Stimulated activated CD4-positive, alpha-beta T cell treated with anti-CD3 and anti-CD28 coated beads, Interleukin-15, amount 100 ng/mL, for 48 hours (primary cell): ENCODE measurements at regions not wholly inside any gene's neighbourhood (a gene's known extent, or its start where the extent isn't known, plus 50 kb on each side); places are given as distances from the start of the nearest gene placed in this dataset.

Source experiments
- DNase-seq, 2 donors: peaks; one replicate each; pipeline ENCODE4 v3.0.0-alpha.2; 2020; ENCODE audit warnings: low read depth in 2 of 2

DNA sequence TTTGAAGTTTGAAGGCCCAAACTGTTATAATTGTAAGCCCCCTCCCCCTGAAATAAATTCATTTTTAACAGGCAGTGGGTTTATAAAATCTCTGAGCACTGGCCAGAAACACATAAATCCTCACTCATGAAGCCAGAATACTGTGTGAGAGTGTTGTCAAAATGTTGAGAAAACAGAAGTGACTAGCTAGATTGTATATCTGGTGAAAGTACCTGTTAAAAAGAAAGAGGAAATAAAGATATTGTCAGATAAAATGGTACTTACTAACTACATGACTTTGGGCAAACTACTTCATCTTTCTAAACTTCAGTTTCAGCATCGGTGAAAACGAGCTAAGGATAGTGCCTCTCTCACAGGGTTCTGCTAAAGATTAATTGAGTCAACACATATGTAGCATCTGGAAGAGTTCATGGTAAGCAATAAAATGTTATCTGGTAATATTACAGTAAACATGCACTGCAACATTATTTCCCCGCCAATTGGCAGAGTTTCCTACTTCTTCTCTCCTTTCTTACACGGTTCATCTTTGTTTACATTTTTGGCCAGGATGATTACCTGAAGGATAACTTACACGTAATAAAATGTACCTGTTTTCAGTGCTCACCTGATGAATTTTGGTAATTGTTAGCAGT, 202.5 kb upstream of the CHRM2 start:
- no peak for DNase-seq

GRCh38 chr7:136664537-136664936, 203.9 kb upstream of the CHRM2 start:
- no peak for DNase-seq

- no peak for DNase-seq
These were observed 210.9 kb upstream of the CHRM2 start for GRCh38 chr7:136657482-136657921.

GRCh38 chr7:136656516-136656915, 211.9 kb upstream of the CHRM2 start:
- no peak for DNase-seq

- DNase-seq = no peak
These were observed 213.0 kb upstream of the CHRM2 start for GRCh38 chr7:136655414-136655813.

DNA sequence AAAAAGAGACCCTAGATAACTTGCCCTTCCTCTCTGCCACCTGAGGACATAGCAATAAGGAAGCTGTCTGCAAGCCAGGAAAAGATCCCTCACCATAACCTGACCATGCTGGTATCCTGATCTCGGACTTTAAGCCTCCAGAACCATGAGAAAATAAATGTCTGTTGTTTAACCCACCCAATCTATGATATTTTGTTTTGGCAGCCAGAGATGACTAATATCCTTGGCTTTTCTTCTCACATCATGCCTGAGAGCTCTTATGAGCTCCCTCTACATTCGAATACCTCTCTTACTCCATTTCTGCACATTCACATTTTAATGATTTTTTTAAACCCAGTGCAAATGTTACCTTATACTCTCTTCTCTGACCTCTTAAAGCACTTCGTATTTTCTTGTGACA, 214.0 kb upstream of the CHRM2 start:
- no peak for DNase-seq

GRCh38 chr7:136652635-136653370, 215.6 kb upstream of the CHRM2 start:
- DNase-seq = no peak

- DNase-seq = no peak
These were observed 227.5 kb upstream of the CHRM2 start for GRCh38 chr7:136640977-136641376.

- DNase-seq = no peak
These were observed 230.6 kb upstream of the CHRM2 start for GRCh38 chr7:136637813-136638212.

- no peak for DNase-seq
These were observed 232.7 kb upstream of the CHRM2 start for GRCh38 chr7:136635751-136636150.

GRCh38 chr7:136618818-136619217, 249.6 kb upstream of the CHRM2 start:
- no peak for DNase-seq

DNA sequence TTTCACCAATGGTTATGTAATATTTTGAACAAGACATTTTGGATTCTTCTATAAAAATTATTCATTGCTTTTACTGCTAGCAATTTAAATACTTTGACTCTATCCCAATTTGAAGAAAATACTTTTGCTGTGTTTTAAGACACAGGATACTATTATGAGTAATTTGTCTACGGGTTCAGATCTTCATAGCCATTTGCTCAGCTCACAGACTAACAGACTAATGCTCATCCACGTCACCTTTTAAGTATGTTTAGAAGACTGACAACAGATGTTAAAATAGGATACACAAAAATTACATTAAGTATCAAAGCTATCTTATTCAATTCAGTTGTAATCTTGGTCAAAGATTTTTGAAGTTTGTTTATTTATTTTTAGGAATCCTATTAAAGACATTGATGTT, 251.3 kb upstream of the CHRM2 start:
- no peak for DNase-seq

GRCh38 chr7:136605532-136606329, 262.7 kb upstream of the CHRM2 start:
- no peak for DNase-seq

DNA sequence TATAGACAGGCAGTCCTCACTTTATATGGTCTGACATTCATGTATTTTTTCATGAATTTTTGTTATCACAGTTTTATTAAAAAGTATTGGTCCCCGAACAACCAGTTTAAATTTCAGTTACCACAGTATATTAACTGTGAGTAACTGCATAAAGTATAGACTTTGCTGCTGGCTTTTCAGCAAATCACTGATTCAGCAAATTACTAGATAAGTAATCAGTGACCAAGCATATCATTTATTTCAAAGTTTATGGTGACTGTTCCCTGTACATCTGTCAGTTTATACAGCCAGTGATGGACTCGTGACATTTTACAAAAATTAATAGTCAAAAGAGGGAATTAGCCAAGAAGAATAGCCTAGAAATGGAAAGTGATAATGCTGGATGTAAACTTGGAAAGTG, 266.7 kb upstream of the CHRM2 start:
- no peak for DNase-seq

DNA sequence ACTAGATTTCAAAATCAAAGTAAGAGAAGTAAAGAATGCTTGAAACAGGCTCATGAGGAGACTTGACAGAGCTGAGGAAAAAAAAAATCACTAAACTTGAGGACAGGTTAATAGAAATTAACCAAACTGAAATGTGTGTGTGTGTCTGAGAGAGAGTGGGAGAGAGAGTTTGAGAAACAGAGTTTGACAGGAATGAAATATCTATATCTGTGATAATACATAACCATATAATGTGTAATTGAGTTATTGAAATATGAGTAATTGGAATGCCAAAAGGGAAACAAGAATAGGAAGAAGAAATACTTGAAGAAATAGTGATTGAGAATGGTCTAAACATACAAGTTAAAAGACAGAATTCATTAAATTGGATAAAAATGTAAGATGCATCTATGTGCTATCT, 268.0 kb upstream of the CHRM2 start:
- no peak for DNase-seq

DNA sequence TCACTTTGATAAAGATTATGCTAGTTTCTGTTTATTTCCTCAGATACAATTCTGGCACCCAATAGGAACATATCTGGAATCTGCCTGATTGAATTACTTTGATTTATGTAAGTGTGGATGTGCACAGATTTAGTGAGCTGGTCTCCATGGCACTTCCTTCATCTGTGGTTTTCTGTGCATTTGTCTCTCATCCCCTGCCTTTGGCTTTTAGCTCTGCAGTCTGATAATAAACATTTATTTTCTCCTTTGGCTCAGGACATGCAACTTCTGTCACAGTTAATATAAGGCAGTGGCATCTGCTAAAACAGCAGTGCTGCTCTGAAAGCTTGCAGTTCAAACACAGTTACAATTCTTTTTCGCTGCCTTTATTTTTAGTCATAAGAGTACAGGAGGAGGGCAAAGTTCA, 273.7 kb upstream of the CHRM2 start:
- DNase-seq = no peak

DNA sequence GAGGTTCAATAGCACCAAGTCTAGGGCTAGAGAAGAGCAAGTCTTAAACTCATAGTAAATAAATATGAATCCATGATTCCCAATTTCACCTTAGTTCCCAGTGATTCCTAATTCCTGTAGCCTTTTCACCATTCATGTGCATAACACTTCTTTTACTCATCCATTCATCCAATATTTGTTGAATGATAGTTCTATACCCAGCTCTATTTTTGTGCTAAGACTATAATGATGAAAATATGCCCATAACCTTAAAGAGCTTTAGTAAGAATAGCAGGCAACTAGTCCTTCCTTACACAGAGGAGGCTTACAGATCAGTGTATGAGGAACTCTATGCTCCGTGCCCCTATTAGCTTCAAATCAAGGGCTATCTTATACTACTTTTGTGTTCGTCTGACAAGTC, 280.2 kb upstream of the CHRM2 start:
- no peak for DNase-seq

- no peak for DNase-seq
These were observed 282.3 kb upstream of the CHRM2 start for GRCh38 chr7:136585954-136586670.

- no peak for DNase-seq
These were observed 302.0 kb upstream of the CHRM2 start for GRCh38 chr7:136566491-136566890.

GRCh38 chr7:136555933-136556332, 312.5 kb upstream of the CHRM2 start:
- no peak for DNase-seq

DNA sequence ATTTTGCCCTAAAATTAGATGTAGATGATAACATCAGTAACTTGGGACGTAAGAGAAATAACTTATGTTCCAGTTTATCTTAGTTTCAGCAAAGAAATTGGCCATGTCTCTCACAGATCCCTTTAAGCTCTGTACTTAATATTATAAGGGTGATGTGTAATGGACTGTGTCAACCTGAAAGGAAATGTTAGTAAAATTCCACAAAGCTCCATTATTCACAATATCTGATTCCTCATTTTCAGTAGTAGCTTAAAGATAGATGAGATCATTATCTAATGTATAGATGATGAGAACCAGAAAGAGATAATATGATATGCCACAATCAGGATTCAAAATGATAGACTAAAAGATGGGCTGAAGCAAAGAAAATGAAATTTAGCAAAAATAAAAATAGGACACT, 316.8 kb upstream of the CHRM2 start:
- no peak for DNase-seq

DNA sequence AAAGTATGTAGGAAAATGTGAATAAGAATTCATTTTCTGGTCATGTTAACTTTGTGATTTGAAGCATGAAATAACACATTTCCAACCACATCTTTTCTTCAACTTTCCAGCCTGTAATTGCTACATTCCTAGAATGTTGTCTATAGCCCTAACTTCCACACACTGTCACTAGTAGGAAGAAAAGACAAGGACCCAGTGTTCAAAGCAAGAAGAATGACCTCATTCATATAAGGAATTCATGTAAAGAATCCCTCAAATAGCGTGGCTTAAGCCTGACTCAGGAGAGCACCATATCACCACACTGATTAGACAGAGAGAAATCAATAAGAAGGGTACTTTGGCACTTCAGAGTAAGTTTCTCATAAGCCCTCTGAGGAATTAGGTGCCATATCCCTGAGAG, 318.7 kb upstream of the CHRM2 start:
- DNase-seq = no peak
